22Rv1 (cell line): ENCODE measurements at regions not wholly inside any gene's neighbourhood (a gene's known extent, or its start where the extent isn't known, plus 50 kb on each side); places are given as distances from the start of the nearest gene placed in this dataset.

Experiments
- ZFX ChIP-seq: fragments of 450-650 bp; IDR thresholded peaks from 2 replicates; pipeline ENCODE4 v1.6.1; 2017; ENCODE audit warnings: antibody characterized with exemption, borderline replicate concordance
- TF ChIP-seq, protein P1 (sequence below): fragments of 450-650 bp; IDR thresholded peaks from 2 replicates; pipeline ENCODE4 v1.5.1; 2017; ENCODE audit warnings: mild to moderate bottlenecking

DNA sequence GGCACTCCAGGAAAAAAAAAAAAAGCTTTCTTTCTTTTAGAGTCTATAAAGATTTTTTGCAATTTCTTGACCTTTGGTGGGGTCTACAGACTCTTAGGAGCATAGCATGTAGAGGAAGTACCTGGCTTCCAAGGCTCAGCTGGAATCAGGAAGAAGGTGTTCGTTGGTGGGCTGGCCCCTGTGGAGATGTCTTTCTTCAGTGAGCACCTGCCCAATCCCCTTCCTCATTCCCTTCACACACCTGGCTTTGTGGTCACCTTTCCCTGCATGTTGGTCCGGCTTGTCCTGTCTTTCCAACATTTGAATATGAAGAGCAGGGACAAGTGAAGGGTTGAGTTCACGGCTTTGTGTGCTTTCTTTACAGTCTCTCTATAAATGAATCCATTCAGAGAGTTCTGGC lies 352.4 kb downstream of the HAPSTR1 start:
- TF ChIP-seq, protein P1, sequence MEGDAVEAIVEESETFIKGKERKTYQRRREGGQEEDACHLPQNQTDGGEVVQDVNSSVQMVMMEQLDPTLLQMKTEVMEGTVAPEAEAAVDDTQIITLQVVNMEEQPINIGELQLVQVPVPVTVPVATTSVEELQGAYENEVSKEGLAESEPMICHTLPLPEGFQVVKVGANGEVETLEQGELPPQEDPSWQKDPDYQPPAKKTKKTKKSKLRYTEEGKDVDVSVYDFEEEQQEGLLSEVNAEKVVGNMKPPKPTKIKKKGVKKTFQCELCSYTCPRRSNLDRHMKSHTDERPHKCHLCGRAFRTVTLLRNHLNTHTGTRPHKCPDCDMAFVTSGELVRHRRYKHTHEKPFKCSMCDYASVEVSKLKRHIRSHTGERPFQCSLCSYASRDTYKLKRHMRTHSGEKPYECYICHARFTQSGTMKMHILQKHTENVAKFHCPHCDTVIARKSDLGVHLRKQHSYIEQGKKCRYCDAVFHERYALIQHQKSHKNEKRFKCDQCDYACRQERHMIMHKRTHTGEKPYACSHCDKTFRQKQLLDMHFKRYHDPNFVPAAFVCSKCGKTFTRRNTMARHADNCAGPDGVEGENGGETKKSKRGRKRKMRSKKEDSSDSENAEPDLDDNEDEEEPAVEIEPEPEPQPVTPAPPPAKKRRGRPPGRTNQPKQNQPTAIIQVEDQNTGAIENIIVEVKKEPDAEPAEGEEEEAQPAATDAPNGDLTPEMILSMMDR: no peak
- no peak for TF ChIP-seq ZFX
